ENCODE measurements at regions not wholly inside any gene's neighbourhood (a gene's known extent, or its start where the extent isn't known, plus 50 kb on each side); places are given as distances from the start of the nearest gene placed in this dataset.

GRCh38 chr16:80418517-80419355, 122.1 kb upstream of the DYNLRB2 start:
- no peak for FAIRE-seq

GRCh38 chr16:80417706-80418271, 123.0 kb upstream of the DYNLRB2 start:
- no peak for FAIRE-seq

- no peak for FAIRE-seq
Observed at GRCh38 chr16:80408014-80408413, 132.8 kb upstream of the DYNLRB2 start.

GRCh38 chr16:80407265-80407987, 133.4 kb upstream of the DYNLRB2 start:
- FAIRE-seq = no peak

- no peak for FAIRE-seq
Observed at GRCh38 chr16:80404847-80405246, 135.9 kb upstream of the DYNLRB2 start.

GRCh38 chr16:80403894-80404293, 136.9 kb upstream of the DYNLRB2 start:
- FAIRE-seq = no peak

- no peak for FAIRE-seq
Observed at GRCh38 chr16:80390871-80391489, 149.8 kb upstream of the DYNLRB2 start.

GRCh38 chr16:80390046-80390445, 150.7 kb upstream of the DYNLRB2 start:
- no peak for FAIRE-seq

- no peak for FAIRE-seq
Observed at GRCh38 chr16:80389338-80389737, 151.5 kb upstream of the DYNLRB2 start.

GRCh38 chr16:80387318-80387921, 153.4 kb upstream of the DYNLRB2 start:
- no peak for FAIRE-seq

- FAIRE-seq = no peak
Observed at GRCh38 chr16:80384862-80385261, 155.9 kb upstream of the DYNLRB2 start.

- FAIRE-seq = no peak
Observed at GRCh38 chr16:80380514-80380913, 160.3 kb upstream of the DYNLRB2 start.

GRCh38 chr16:80377096-80377956, 163.5 kb upstream of the DYNLRB2 start:
- no peak for FAIRE-seq

- no peak for FAIRE-seq
Observed at GRCh38 chr16:80375973-80376372, 164.8 kb upstream of the DYNLRB2 start.

GRCh38 chr16:80375513-80375912, 165.3 kb upstream of the DYNLRB2 start:
- no peak for FAIRE-seq

GRCh38 chr16:80372341-80372740, 168.5 kb upstream of the DYNLRB2 start:
- FAIRE-seq = no peak

GRCh38 chr16:80369138-80369958, 171.4 kb upstream of the DYNLRB2 start:
- no peak for FAIRE-seq

GRCh38 chr16:80367037-80367658, 173.6 kb upstream of the DYNLRB2 start:
- no peak for FAIRE-seq

GRCh38 chr16:80366023-80366422, 174.8 kb upstream of the DYNLRB2 start:
- FAIRE-seq = no peak

- no peak for FAIRE-seq
Observed at GRCh38 chr16:80362816-80363215, 178.0 kb upstream of the DYNLRB2 start.
